IMR-90 (cell line): ENCODE measurements at regions not wholly inside any gene's neighbourhood (a gene's known extent, or its start where the extent isn't known, plus 50 kb on each side); places are given as distances from the start of the nearest gene placed in this dataset.

Experiments used
- CEBPB ChIP-seq: IDR thresholded peaks from 2 replicates; pipeline ENCODE4 v1.6.1; 2012; ENCODE audit warnings: low read depth, low read length, improper control_type of control experiment
- CTCF ChIP-seq: conservative IDR thresholded peaks from 2 replicates; pipeline ENCODE4 v1.5.1; 2012; ENCODE audit warnings: mild to moderate bottlenecking, low read depth, low read length, improper control_type of control experiment
- MAFK ChIP-seq: IDR thresholded peaks from 2 replicates; pipeline ENCODE4 v1.6.1; 2012; ENCODE audit warnings: low read depth, low read length, improper control_type of control experiment
- MXI1 ChIP-seq: IDR thresholded peaks from 2 replicates; pipeline ENCODE4 v1.6.1; 2012; ENCODE audit warnings: low read depth, mild to moderate bottlenecking, low read length, moderate library complexity, borderline replicate concordance
- NFE2L2 ChIP-seq: fragments of 150-350 bp; IDR thresholded peaks from 2 replicates; pipeline ENCODE4 v1.6.1; 2016; ENCODE audit warnings: low read depth, mild to moderate bottlenecking, low read length
- POLR2A ChIP-seq: IDR thresholded peaks from 2 replicates; pipeline ENCODE4 v1.6.1; 2012; ENCODE audit warnings: mild to moderate bottlenecking, low read depth, low read length
- RAD21 ChIP-seq: IDR thresholded peaks from 2 replicates; pipeline ENCODE4 v1.6.1; 2012; ENCODE audit warnings: low read length, improper control_type of control experiment
- RCOR1 ChIP-seq: IDR thresholded peaks from 2 replicates; pipeline ENCODE4 v1.6.1; 2012; ENCODE audit warnings: mild to moderate bottlenecking, low read length, improper control_type of control experiment; ENCODE audit not compliant: insufficient replicate concordance
- RFX5 ChIP-seq: IDR thresholded peaks from 2 replicates; pipeline ENCODE4 v1.8.0; 2012; ENCODE audit warnings: low read depth, mild to moderate bottlenecking, low read length, moderate library complexity
- SMC3 ChIP-seq: fragments of 150-350 bp; IDR thresholded peaks from 2 replicates; pipeline ENCODE4 v1.6.1; 2016; ENCODE audit warnings: low read depth, mild to moderate bottlenecking, antibody characterized with exemption, low read length, moderate library complexity
- TF ChIP-seq, protein P1 (sequence below): fragments of 150-350 bp; IDR thresholded peaks from 2 replicates; pipeline ENCODE4 v1.6.1; 2017; ENCODE audit warnings: mild to moderate bottlenecking, antibody characterized with exemption, low read length, low read depth

- TF ChIP-seq POLR2A: no peak
- TF ChIP-seq CTCF: no peak
- TF ChIP-seq RAD21: no peak
- TF ChIP-seq, protein P1, sequence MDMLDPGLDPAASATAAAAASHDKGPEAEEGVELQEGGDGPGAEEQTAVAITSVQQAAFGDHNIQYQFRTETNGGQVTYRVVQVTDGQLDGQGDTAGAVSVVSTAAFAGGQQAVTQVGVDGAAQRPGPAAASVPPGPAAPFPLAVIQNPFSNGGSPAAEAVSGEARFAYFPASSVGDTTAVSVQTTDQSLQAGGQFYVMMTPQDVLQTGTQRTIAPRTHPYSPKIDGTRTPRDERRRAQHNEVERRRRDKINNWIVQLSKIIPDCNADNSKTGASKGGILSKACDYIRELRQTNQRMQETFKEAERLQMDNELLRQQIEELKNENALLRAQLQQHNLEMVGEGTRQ: no peak
- TF ChIP-seq MAFK: no peak
- TF ChIP-seq SMC3: no peak
- no peak for TF ChIP-seq NFE2L2
- TF ChIP-seq MXI1: no peak
- no peak for TF ChIP-seq RCOR1
- no peak for TF ChIP-seq CEBPB
- TF ChIP-seq RFX5: no peak
Observed at GRCh38 chr6:105458551-105458950, 55.7 kb upstream of the PREP start.
